ENCODE measurements at regions not wholly inside any gene's neighbourhood (a gene's known extent, or its start where the extent isn't known, plus 50 kb on each side); places are given as distances from the start of the nearest gene placed in this dataset.

DNA sequence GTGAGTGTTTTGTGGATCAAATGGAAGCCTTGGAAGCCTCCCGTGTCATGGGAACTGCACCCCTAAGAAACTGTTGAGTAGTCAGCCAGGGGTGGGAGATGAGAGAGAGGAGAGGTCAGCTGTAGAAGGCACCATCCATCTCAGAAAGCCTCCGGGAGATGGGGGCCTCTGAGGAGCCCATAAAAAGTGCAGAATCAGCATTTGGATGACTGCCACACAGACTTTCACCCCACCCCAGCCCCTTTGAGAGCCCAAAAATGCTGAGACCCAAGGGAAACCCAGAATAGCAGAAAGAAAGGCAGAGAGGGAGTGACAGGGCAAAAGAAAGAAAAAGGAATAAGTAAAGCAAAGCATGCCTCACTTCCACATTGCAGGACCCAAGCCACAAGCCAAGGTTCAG, 443.1 kb upstream of the ZEB2 start:
- no peak overlapping the region for H3K27ac Mint-ChIP-seq
- H4K20me1 ChIP-seq (ENCODE audit: control insufficient read depth, insufficient read depth, insufficient read length), result no peaks in the 10 kb centered on the region
- no peak overlapping the region for H2AFZ ChIP-seq (ENCODE audit: low read length)
- H3T11ph ChIP-seq (ENCODE audit: low read length), result no peak overlapping the region
- no peak overlapping the region for H2BK120ac ChIP-seq (ENCODE audit: low read depth, low read length, poor library complexity, severe bottlenecking)
- DNase-seq, result no peak
- no peak overlapping the region for H2BK20ac ChIP-seq (ENCODE audit: low read depth, low read length, poor library complexity, severe bottlenecking)
- no peaks in the 10 kb centered on the region for H3K23me2 ChIP-seq (ENCODE audit: insufficient read length, low read depth, low read length, poor library complexity, severe bottlenecking)
- H3K23ac ChIP-seq (ENCODE audit: insufficient read length, low read depth, low read length), result no peak overlapping the region
- WGBS (ENCODE audit: extremely low coverage, insufficient read length, low lambda C conversion rate), result no CpG with 5 or more reads among the region's 2 CpGs
- no peak overlapping the region for H3K56ac ChIP-seq (ENCODE audit: insufficient read length, low read depth, low read length)
- no peak overlapping the region for H3K18ac ChIP-seq (ENCODE audit: insufficient read length, low read depth, low read length)
- H2BK12ac ChIP-seq (ENCODE audit: insufficient read length, low read depth, low read length), result no peak overlapping the region
- peaks cover 21 to 43% (median 24%) of the 10 kb centered on the region in 3 experiments for H3K36me3 Mint-ChIP-seq (ENCODE audit: insufficient read depth in 1 of 3, low read depth in 3 of 3)
- no peaks in the 10 kb centered on the region; the same call in 1 of the 2 replicates for H3K27me3 Mint-ChIP-seq (ENCODE audit: low read depth)
- peaks cover 6% of the 10 kb centered on the region for H3K9me3 ChIP-seq (ENCODE audit: control insufficient read depth, low read depth, low read length)
- H3K4me1 Mint-ChIP-seq, result no peaks in the 10 kb centered on the region
- no peak overlapping the region for H3K14ac ChIP-seq (ENCODE audit: insufficient read depth, low read length)
- no peak overlapping the region for H3K27ac ChIP-seq (ENCODE audit: insufficient read length, low read depth, low read length)
- peaks cover 28 to 36% of the 10 kb centered on the region in 2 experiments for H3K9me3 Mint-ChIP-seq
- H2BK15ac ChIP-seq (ENCODE audit: low read depth, low read length), result no peak overlapping the region
- H4K8ac ChIP-seq (replicated peaks; ENCODE audit: insufficient read length, low read depth, low read length), result no peak overlapping the region
- no peak overlapping the region for H2BK5ac ChIP-seq (ENCODE audit: insufficient read length, low read length)
- H3K79me1 ChIP-seq (ENCODE audit: insufficient read depth, low read depth, low read length, poor library complexity, severe bottlenecking), result no peaks in the 10 kb centered on the region
- no peak overlapping the region for H3K4me2 ChIP-seq (ENCODE audit: insufficient read depth, insufficient read length, low read length)
- H2AK5ac ChIP-seq (ENCODE audit: insufficient read length, low read length), result no peak overlapping the region
- H3K27me3 ChIP-seq (ENCODE audit: insufficient read depth, low read length), result no peaks in the 10 kb centered on the region
- no peak overlapping the region for H4K5ac ChIP-seq (ENCODE audit: insufficient read length, low read depth, low read length)
- no peak overlapping the region for H4K91ac ChIP-seq (ENCODE audit: insufficient read length, low read depth, low read length)
- H3K4me3 Mint-ChIP-seq, result no peak overlapping the region
- no peaks in the 10 kb centered on the region for H3K4me1 ChIP-seq (ENCODE audit: insufficient read depth, low read length)
- TF ChIP-seq, protein P1, sequence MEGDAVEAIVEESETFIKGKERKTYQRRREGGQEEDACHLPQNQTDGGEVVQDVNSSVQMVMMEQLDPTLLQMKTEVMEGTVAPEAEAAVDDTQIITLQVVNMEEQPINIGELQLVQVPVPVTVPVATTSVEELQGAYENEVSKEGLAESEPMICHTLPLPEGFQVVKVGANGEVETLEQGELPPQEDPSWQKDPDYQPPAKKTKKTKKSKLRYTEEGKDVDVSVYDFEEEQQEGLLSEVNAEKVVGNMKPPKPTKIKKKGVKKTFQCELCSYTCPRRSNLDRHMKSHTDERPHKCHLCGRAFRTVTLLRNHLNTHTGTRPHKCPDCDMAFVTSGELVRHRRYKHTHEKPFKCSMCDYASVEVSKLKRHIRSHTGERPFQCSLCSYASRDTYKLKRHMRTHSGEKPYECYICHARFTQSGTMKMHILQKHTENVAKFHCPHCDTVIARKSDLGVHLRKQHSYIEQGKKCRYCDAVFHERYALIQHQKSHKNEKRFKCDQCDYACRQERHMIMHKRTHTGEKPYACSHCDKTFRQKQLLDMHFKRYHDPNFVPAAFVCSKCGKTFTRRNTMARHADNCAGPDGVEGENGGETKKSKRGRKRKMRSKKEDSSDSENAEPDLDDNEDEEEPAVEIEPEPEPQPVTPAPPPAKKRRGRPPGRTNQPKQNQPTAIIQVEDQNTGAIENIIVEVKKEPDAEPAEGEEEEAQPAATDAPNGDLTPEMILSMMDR (conservative IDR thresholded peaks at IDR 0.05), result no peak
- no peaks in the 10 kb centered on the region for H3K79me2 ChIP-seq (ENCODE audit: insufficient read depth, low read length)
- H3K9ac ChIP-seq (ENCODE audit: extremely low read depth, insufficient read length, low read length), result no peak overlapping the region
- no peak overlapping the region for H3K4ac ChIP-seq (ENCODE audit: low read depth, low read length)
